Trophoblast cell (in vitro differentiated cells and primary cell): ENCODE measurements at regions not wholly inside any gene's neighbourhood (a gene's known extent, or its start where the extent isn't known, plus 50 kb on each side); places are given as distances from the start of the nearest gene placed in this dataset.

Experiments used
- DNase-seq, 2 donors: peaks; one replicate each; pipeline ENCODE4 v3.0.0-alpha.2; 2016
- H2AFZ ChIP-seq: 2 replicates; pipeline ENCODE4 v1.6.1; 2013; ENCODE audit warnings: low read length, moderate library complexity, mild to moderate bottlenecking; ENCODE audit not compliant: insufficient read depth, poor library complexity
- H2AK5ac ChIP-seq: 2 replicates; pipeline ENCODE4 v1.6.1; 2013; ENCODE audit warnings: mild to moderate bottlenecking, low read length
- H2BK120ac ChIP-seq: 2 replicates; pipeline ENCODE4 v1.6.1; 2013; ENCODE audit warnings: low read length, mild to moderate bottlenecking, moderate library complexity; ENCODE audit not compliant: insufficient read depth, poor library complexity
- H2BK12ac ChIP-seq: 2 replicates; pipeline ENCODE4 v1.6.1; 2013; ENCODE audit warnings: mild to moderate bottlenecking, low read length, moderate library complexity
- H2BK5ac ChIP-seq: 2 replicates; pipeline ENCODE4 v1.6.1; 2013; ENCODE audit warnings: low read length, low read depth, moderate library complexity, mild to moderate bottlenecking; ENCODE audit not compliant: poor library complexity
- H3K14ac ChIP-seq: 2 replicates; pipeline ENCODE4 v1.6.1; 2013; ENCODE audit warnings: mild to moderate bottlenecking, low read length
- H3K18ac ChIP-seq: 2 replicates; pipeline ENCODE4 v1.6.1; 2013; ENCODE audit warnings: mild to moderate bottlenecking, low read length
- H3K23ac ChIP-seq: 2 replicates; pipeline ENCODE4 v1.6.1; 2013; ENCODE audit warnings: low read length
- H3K27ac ChIP-seq: 2 replicates; pipeline ENCODE4 v1.5.1; 2013; ENCODE audit warnings: low read depth, mild to moderate bottlenecking, inconsistent platforms, low read length, moderate library complexity
- H3K27me3 ChIP-seq: 2 replicates; pipeline ENCODE4 v1.6.1; 2013; ENCODE audit warnings: inconsistent platforms, mild to moderate bottlenecking, low read length, moderate library complexity; ENCODE audit not compliant: insufficient read depth
- H3K36me3 ChIP-seq, 2 experiments: 1 replicate in 1 of 2; 2 replicates in 1 of 2; pipeline ENCODE4 v1.6.1; 2013; ENCODE audit warnings: low read length in 2 of 2, mild to moderate bottlenecking in 2 of 2, moderate library complexity in 1 of 2; ENCODE audit not compliant: insufficient read depth in 2 of 2, control insufficient read depth in 1 of 2
- H3K4ac ChIP-seq: 2 replicates; pipeline ENCODE4 v1.6.1; 2013; ENCODE audit warnings: low read depth, mild to moderate bottlenecking, low read length, moderate library complexity
- H3K4me1 ChIP-seq, 2 experiments: 1 replicate in 1 of 2; 2 replicates in 1 of 2; pipeline ENCODE4 v1.6.1; 2013; ENCODE audit warnings: low read length in 2 of 2, mild to moderate bottlenecking in 2 of 2, moderate library complexity in 1 of 2; ENCODE audit not compliant: insufficient read depth in 2 of 2, control insufficient read depth in 1 of 2
- H3K4me2 ChIP-seq: 2 replicates; pipeline ENCODE4 v1.6.1; 2013; ENCODE audit warnings: inconsistent platforms, mild to moderate bottlenecking, low read length, moderate library complexity
- H3K4me3 ChIP-seq: 2 replicates; pipeline ENCODE4 v1.5.1; 2013; ENCODE audit warnings: mild to moderate bottlenecking, low read depth, low read length, inconsistent platforms
- H3K79me1 ChIP-seq: one replicate; pipeline ENCODE4 v1.6.1; 2013; ENCODE audit warnings: low read length
- H3K79me2 ChIP-seq: 2 replicates; pipeline ENCODE4 v1.6.1; 2013; ENCODE audit warnings: low read length, mild to moderate bottlenecking; ENCODE audit not compliant: control insufficient read depth, insufficient read depth, poor library complexity
- H3K9ac ChIP-seq: 2 replicates; pipeline ENCODE4 v1.6.1; 2013; ENCODE audit warnings: mild to moderate bottlenecking, low read length
- H3K9me3 ChIP-seq: 2 replicates; pipeline ENCODE4 v1.6.1; 2013; ENCODE audit warnings: low read depth, mild to moderate bottlenecking, control low read depth, inconsistent platforms, low read length; ENCODE audit not compliant: insufficient read depth
- H4K12ac ChIP-seq: 2 replicates; pipeline ENCODE4 v1.6.1; 2013; ENCODE audit warnings: low read depth, mild to moderate bottlenecking, low read length, moderate library complexity
- H4K8ac ChIP-seq: 2 replicates; pipeline ENCODE4 v1.6.1; 2013; ENCODE audit warnings: low read depth, mild to moderate bottlenecking, low read length, moderate library complexity
- H4K91ac ChIP-seq: one replicate; pipeline ENCODE4 v1.6.1; 2013; ENCODE audit warnings: low read depth, mild to moderate bottlenecking, low read length, moderate library complexity
- WGBS: extraction: QIAGEN DNeasy Blood & Tissue Kit; methylation state at CpG from one replicate; pipeline ENCODE4 v1.1.7; 2013; ENCODE audit warnings: missing lambda C conversion rate; ENCODE audit not compliant: insufficient read length, insufficient coverage; ENCODE audit errors: extremely low coverage; 5-methylcytosine and 5-hydroxymethylcytosine counted together

GRCh38 chr10:44244745-44245600 lies 139.9 kb downstream of the CXCL12 start:
- Histone ChIP-seq H3K4me2 (no peak overlapping the region), H3K4me3 (no peak overlapping the region), H4K12ac (no peak overlapping the region), H4K8ac (no peak overlapping the region), H3K79me1 (no peaks in the 10 kb centered on the region), H3K27ac (no peak overlapping the region), H3K18ac (no peak overlapping the region), H3K4ac (no peak overlapping the region), H2AFZ (no peak overlapping the region), H2BK5ac (no peak overlapping the region), H3K36me3 (no peaks in the 10 kb centered on the region), H2BK12ac (peak overlapping the region; percentile 32), H3K79me2 (no peaks in the 10 kb centered on the region), H3K4me1 (no peaks in the 10 kb centered on the region), H4K91ac (no peak overlapping the region), H2BK120ac (no peak overlapping the region), H3K23ac (no peak overlapping the region), H3K27me3 (no peaks in the 10 kb centered on the region), H2AK5ac (no peak overlapping the region), H3K9ac (no peak overlapping the region), H3K9me3 (no peaks in the 10 kb centered on the region), H3K14ac (no peak overlapping the region)
- no CpG with 5 or more reads among the region's 9 CpGs for WGBS
- DNase-seq = peak; percentile 7 to 74

GRCh38 chr10:44243851-44244510 lies 140.9 kb downstream of the CXCL12 start:
- no peaks in the 10 kb centered on the region for H3K9me3 ChIP-seq
- DNase-seq = no peak
- H3K14ac ChIP-seq = no peak overlapping the region
- no peak overlapping the region for H3K9ac ChIP-seq
- no peak overlapping the region for H2AFZ ChIP-seq
- no peak overlapping the region for H3K27ac ChIP-seq
- H3K18ac ChIP-seq = no peak overlapping the region
- H2BK12ac ChIP-seq = no peak overlapping the region
- H3K4me3 ChIP-seq = no peak overlapping the region
- no peak overlapping the region for H3K4ac ChIP-seq
- H4K12ac ChIP-seq = no peak overlapping the region
- no peak overlapping the region for H3K23ac ChIP-seq
- no peaks in the 10 kb centered on the region for H3K36me3 ChIP-seq
- no peaks in the 10 kb centered on the region for H3K27me3 ChIP-seq
- no peak overlapping the region for H4K8ac ChIP-seq
- no peak overlapping the region for H2BK5ac ChIP-seq
- no peaks in the 10 kb centered on the region for H3K79me2 ChIP-seq
- H4K91ac ChIP-seq = no peak overlapping the region
- no peak overlapping the region for H3K4me2 ChIP-seq
- H3K79me1 ChIP-seq = no peaks in the 10 kb centered on the region
- WGBS = no CpG with 5 or more reads among the region's 7 CpGs
- no peaks in the 10 kb centered on the region for H3K4me1 ChIP-seq
- no peak overlapping the region for H2BK120ac ChIP-seq
- no peak overlapping the region for H2AK5ac ChIP-seq

GRCh38 chr10:44242826-44243225 lies 142.1 kb downstream of the CXCL12 start:
- H3K4me2 ChIP-seq = no peak overlapping the region
- H3K14ac ChIP-seq = no peak overlapping the region
- H2AFZ ChIP-seq = no peak overlapping the region
- H3K27me3 ChIP-seq = no peaks in the 10 kb centered on the region
- 100% methylated on average over 1 of the region's 3 CpGs for WGBS
- no peak overlapping the region for H3K23ac ChIP-seq
- no peaks in the 10 kb centered on the region for H3K36me3 ChIP-seq
- no peak overlapping the region for H4K8ac ChIP-seq
- DNase-seq = no peak
- H3K4ac ChIP-seq = no peak overlapping the region
- no peaks in the 10 kb centered on the region for H3K79me2 ChIP-seq
- H2AK5ac ChIP-seq = no peak overlapping the region
- no peak overlapping the region for H2BK12ac ChIP-seq
- no peak overlapping the region for H2BK5ac ChIP-seq
- no peak overlapping the region for H3K9ac ChIP-seq
- H3K79me1 ChIP-seq = peaks cover 2% of the 10 kb centered on the region
- H3K9me3 ChIP-seq = no peaks in the 10 kb centered on the region
- no peak overlapping the region for H4K12ac ChIP-seq
- H2BK120ac ChIP-seq = no peak overlapping the region
- H3K18ac ChIP-seq = no peak overlapping the region
- H3K4me1 ChIP-seq = peaks cover 4% of the 10 kb centered on the region in 2 experiments
- no peak overlapping the region for H3K27ac ChIP-seq
- no peak overlapping the region for H4K91ac ChIP-seq
- no peak overlapping the region for H3K4me3 ChIP-seq

- no peak overlapping the region for H3K18ac ChIP-seq
These were observed 142.8 kb downstream of the CXCL12 start for GRCh38 chr10:44242091-44242490.

More at GRCh38 chr10:44242091-44242490, 142.8 kb downstream of the CXCL12 start:
- Histone ChIP-seq H3K4me2 (no peak overlapping the region), H3K27ac (no peak overlapping the region), H3K4me1 (peaks cover 4% of the 10 kb centered on the region in 2 experiments), H3K36me3 (no peaks in the 10 kb centered on the region), H4K8ac (no peak overlapping the region), H2AK5ac (no peak overlapping the region), H3K9ac (no peak overlapping the region), H3K79me2 (no peaks in the 10 kb centered on the region), H3K14ac (no peak overlapping the region), H3K9me3 (no peaks in the 10 kb centered on the region), H2BK12ac (no peak overlapping the region), H4K12ac (no peak overlapping the region), H4K91ac (no peak overlapping the region), H3K27me3 (no peaks in the 10 kb centered on the region), H3K4me3 (no peak overlapping the region), H2BK120ac (no peak overlapping the region), H3K23ac (no peak overlapping the region), H3K79me1 (peaks cover 4% of the 10 kb centered on the region), H2AFZ (no peak overlapping the region), H2BK5ac (no peak overlapping the region), H3K4ac (no peak overlapping the region)
- no peak for DNase-seq
- no CpG with 5 or more reads among the region's 2 CpGs for WGBS
